ENCODE measurements at regions not wholly inside any gene's neighbourhood (a gene's known extent, or its start where the extent isn't known, plus 50 kb on each side); places are given as distances from the start of the nearest gene placed in this dataset.

GRCh38 chr7:9681284-9681683, 1247.9 kb downstream of the NXPH1 start:
- TF ChIP-seq CTCF (conservative IDR thresholded peaks at IDR 0.05) (no peak), EZH2 (IDR thresholded peaks at IDR 0.05; ENCODE audit: low read depth) (no peak)
- Histone ChIP-seq H3K27ac (no peak overlapping the region), H3K4me1 (replicated peaks; ENCODE audit: insufficient read depth) (no peaks in the 10 kb centered on the region), H3K4me2 (no peak overlapping the region), H3F3A (ENCODE audit: insufficient read depth, low read depth) (no peaks in the 10 kb centered on the region), H2AFZ (no peak overlapping the region), H3K79me2 (ENCODE audit: low read depth) (no peaks in the 10 kb centered on the region), H3K9me2 (ENCODE audit: insufficient read depth) (no peaks in the 10 kb centered on the region), H3K36me3 (ENCODE audit: low read depth) (no peaks in the 10 kb centered on the region), H3K9me3 (ENCODE audit: insufficient read depth, low read depth) (no peaks in the 10 kb centered on the region), H3K4me3 (no peak overlapping the region), H4K20me1 (ENCODE audit: insufficient read depth) (no peaks in the 10 kb centered on the region; the same call in 1 of the 2 replicates), H3K27me3 (ENCODE audit: insufficient read depth, low read depth) (no peaks in the 10 kb centered on the region)
- no TSS peak for BruUV-seq (replicated peaks)
- intact Hi-C loops (cut with micrococcal nuclease; ENCODE audit: unreplicated experiment): no loop called here
- no peak for DNase-seq
- POLR2A ChIA-PET (ENCODE audit: unreplicated experiment): no interaction called here
- CTCF ChIA-PET: no interaction called here

GRCh38 chr7:9691286-9691685, 1257.9 kb downstream of the NXPH1 start:
- Histone ChIP-seq H3K27me3 (ENCODE audit: insufficient read depth, low read depth) (no peaks in the 10 kb centered on the region), H2AFZ (no peak overlapping the region), H3K27ac (no peak overlapping the region), H3K4me3 (no peak overlapping the region), H3K79me2 (ENCODE audit: low read depth) (no peaks in the 10 kb centered on the region), H4K20me1 (ENCODE audit: insufficient read depth) (no peaks in the 10 kb centered on the region), H3K4me1 (replicated peaks; ENCODE audit: insufficient read depth) (no peaks in the 10 kb centered on the region), H3K36me3 (ENCODE audit: low read depth) (no peaks in the 10 kb centered on the region), H3K9me3 (ENCODE audit: insufficient read depth, low read depth) (0 out of 2 replicates have a peak, but pooled peaks cover 5% of the 10 kb centered on the region), H3K9me2 (ENCODE audit: insufficient read depth) (0 out of 2 replicates have a peak, but pooled peaks cover 3% of the 10 kb centered on the region), H3F3A (ENCODE audit: insufficient read depth, low read depth) (no peaks in the 10 kb centered on the region), H3K4me2 (no peak overlapping the region)
- TF ChIP-seq CTCF (conservative IDR thresholded peaks at IDR 0.05): no peak
- no peak for TF ChIP-seq EZH2 (IDR thresholded peaks at IDR 0.05; ENCODE audit: low read depth)
- DNase-seq: no peak
- POLR2A ChIA-PET (ENCODE audit: unreplicated experiment): no interaction called here
- intact Hi-C loops (cut with micrococcal nuclease; ENCODE audit: unreplicated experiment): no loop called here
- CTCF ChIA-PET: no interaction called here
- no TSS peak for BruUV-seq (replicated peaks)

- no peaks in the 10 kb centered on the region for H3K79me2 ChIP-seq (ENCODE audit: low read depth)
- no peaks in the 10 kb centered on the region for H4K20me1 ChIP-seq (ENCODE audit: insufficient read depth)
- TF ChIP-seq CTCF (conservative IDR thresholded peaks at IDR 0.05): no peak
- TF ChIP-seq EZH2 (IDR thresholded peaks at IDR 0.05; ENCODE audit: low read depth): no peak
- no peak overlapping the region for H3K4me3 ChIP-seq
- H3F3A ChIP-seq (ENCODE audit: insufficient read depth, low read depth): no peaks in the 10 kb centered on the region
- H3K4me1 ChIP-seq (replicated peaks; ENCODE audit: insufficient read depth): no peaks in the 10 kb centered on the region
- no peak overlapping the region for H2AFZ ChIP-seq
- BruUV-seq (replicated peaks): no TSS peak
- POLR2A ChIA-PET (ENCODE audit: unreplicated experiment): no interaction called here
- H3K9me3 ChIP-seq (ENCODE audit: insufficient read depth, low read depth): no peaks in the 10 kb centered on the region
- H3K4me2 ChIP-seq: no peak overlapping the region
- no peak overlapping the region for H3K27ac ChIP-seq
- no peaks in the 10 kb centered on the region for H3K27me3 ChIP-seq (ENCODE audit: insufficient read depth, low read depth)
- no peaks in the 10 kb centered on the region for H3K9me2 ChIP-seq (ENCODE audit: insufficient read depth)
- H3K36me3 ChIP-seq (ENCODE audit: low read depth): no peaks in the 10 kb centered on the region
- DNase-seq: no peak
- CTCF ChIA-PET: no interaction called here
- intact Hi-C loops (cut with micrococcal nuclease; ENCODE audit: unreplicated experiment): no loop called here
Observed at GRCh38 chr7:9698375-9698774, 1265.0 kb downstream of the NXPH1 start.
